ENCODE measurements at regions not wholly inside any gene's neighbourhood (a gene's known extent, or its start where the extent isn't known, plus 50 kb on each side); places are given as distances from the start of the nearest gene placed in this dataset.
"Not testable (repeated sequence)": the region's sequence is repeated elsewhere in the genome, so short reads cannot be mapped to it uniquely, and the experiment has no call there.

DNA sequence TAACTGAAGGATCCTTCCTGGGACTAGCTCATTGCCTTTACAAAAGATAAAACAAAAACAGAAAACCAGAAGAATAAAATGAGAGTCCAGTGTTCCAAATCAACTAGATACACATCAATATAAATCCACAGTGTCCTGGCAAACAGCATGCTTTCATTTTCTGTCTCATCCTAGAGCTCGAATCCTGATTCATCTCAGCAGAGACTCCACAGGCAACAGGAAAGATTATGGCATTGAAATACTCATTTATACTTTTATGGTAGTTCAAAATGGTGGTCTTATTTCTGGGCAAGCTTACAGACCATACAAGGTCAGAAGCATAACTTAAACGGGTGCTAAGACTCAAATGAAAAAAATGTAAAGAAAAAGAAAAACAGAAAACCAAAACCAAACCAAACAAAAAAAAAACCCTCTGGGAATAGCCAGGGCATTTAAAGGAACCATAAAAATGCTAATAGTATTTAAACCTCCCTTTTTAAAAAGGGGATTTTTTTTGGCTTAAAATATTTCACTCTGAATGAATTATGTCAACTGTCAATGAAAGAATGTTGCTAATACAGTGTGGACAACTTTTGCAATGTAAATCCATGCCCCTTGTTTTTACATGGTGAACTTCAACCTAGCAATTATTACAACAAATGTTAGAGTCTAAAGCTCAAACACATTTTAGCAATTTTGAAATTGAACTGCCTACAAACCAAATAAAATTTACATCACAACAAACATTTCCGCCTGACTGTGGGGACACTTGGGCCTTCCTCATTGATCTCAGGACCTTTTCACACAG is 57.9 kb downstream of the GPR101 start:
- DNase-seq, result no peak

DNA sequence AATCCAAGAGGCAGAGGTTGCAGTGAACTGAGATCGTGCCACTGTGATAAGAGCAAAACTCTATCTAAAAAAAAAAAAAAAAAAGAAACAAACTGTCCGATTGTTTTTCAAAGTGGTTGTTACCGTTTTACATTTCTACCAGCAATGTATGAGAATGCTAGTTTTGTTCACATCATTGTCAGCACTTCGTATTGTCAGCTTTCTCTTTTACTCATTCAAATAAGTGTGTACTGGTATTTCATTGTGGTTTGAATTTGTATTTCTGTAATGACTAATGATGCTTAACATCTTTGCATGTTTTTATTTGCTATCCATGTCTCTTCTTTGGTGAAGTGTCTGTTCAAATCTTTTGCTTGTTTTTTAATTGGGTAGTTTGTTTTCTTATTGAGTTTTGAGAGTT is 65.8 kb downstream of the GPR101 start:
- DNase-seq, result no peak

DNA sequence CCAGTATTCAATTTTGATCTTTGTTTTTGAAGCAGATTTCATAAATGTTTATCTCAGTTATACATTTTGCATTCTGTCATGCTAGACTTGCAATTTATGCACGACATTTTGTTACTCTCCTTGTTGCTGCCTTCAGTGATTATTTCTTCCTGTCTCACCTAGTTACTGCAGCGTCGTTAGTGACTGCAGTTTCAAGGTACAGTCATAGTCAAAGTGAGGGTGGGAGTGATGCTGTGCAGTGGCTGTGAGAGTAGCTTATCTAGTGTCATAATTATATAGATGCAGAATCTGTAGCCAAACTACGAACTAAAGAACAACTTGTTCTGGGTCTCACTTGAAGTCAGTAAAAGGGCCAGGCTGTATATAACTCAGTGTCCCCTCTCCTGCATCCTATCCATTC is 69.8 kb downstream of the GPR101 start:
- DNase-seq, result no peak

DNA sequence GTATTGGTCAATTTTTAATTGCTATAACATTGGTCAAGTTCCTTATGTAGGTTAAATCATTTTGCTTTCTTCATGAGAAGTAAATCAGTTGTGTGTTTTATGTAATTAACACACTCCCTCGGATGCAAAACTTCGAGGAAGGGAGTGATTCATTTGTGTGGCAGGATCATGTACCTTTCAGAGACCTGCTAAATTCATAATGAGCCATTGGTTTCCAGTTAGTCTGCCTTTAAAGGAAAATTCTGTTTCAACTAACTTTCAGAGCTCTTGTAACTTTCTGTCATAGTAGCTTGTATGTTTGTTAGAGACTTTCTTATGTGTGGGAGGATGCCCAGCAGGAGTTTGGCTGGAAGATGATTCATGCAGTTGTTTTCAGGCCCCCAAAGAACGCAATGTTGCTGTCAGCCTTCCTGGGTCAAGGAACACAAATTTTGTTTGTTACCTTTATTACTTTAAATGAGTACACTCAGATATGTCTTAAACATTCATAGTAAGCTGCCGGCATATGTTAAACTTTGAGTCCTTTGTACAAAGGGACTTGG is 72.1 kb downstream of the GPR101 start:
- no peak for DNase-seq

DNA sequence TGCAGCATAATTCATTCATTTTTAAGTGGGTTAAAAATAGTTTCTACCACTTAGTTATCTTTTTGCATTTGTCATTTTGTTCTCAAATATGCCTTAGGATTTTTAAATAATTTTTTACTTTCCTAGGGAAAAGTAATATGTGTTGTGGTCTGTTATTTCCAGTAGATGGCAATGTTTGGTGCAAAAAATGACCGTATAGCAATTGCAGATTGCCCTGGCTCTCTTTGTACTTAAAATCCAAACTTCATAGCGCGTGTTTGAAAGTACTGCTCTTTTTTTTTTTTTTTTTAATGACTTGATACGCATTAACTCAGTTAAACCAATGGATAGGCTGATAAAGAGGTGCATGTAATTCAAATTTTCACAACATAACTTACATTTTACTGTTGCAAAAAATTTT is 74.4 kb upstream of the RBMX start:
- DNase-seq, result peak in 1 of 2 experiments; percentile 8

DNA sequence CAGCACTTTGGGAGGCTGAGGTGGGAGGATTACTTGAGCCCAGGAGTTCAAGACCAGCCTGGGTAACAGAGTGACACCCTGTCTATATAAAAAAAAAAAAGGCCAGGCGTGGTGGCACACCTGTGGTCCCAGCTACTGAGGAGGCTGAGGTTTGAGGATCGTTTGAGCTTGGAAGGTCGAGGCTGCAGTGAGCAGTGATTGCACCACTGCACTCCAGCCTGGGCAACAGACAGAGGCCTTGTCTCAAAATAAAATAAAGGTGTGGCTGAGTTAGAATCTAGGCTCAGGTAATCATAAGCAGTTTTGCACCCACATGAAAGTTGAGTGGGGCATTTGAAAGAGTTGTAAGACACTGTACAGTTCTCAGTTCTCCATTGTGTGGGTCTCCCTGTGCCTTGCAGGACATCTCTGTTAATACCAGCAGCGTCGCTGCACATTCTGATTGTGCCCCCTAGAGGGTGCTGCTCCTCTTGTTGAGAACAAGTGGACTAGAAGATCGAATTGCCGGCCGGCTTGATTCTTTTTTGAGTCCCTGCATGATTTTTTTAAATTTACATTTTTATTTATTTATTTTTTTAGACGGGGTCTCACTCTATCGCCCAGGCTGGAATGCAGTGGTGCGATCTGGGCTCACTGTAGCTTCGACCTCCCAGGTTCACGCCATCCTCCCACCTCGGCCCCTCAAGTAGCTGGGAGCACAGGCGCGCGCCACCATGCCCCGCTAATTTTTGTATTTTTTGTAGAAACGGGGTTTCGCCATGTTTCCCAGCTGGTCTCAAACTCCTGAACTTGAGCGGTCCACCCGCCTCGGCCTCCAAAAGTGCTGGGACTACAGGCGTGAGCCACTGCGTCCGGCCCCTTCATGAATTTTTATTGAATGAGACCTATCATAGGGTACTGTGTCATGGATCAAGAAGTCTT is 73.6 kb upstream of the RBMX start:
- DNase-seq, result peak; percentile 54 to 55

DNA sequence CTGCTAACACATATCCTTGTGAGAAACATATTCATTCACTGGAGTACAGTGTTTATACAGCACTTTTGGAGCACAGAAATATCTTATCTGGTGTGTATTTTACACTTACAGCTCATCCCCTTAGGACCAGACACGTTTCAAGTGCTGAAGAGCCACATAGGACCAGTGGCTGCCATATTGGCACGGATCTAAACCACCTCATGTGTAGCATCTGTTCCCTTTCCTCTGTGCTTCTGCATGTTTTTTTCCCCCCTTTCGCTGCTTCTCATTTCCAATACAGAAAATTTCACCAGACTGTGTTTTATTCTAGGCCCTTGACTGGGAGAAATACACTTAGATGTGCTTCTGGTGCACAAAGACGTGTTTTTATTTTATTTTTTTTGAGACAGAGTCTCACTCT is 69.7 kb upstream of the RBMX start:
- DNase-seq, result no peak

DNA sequence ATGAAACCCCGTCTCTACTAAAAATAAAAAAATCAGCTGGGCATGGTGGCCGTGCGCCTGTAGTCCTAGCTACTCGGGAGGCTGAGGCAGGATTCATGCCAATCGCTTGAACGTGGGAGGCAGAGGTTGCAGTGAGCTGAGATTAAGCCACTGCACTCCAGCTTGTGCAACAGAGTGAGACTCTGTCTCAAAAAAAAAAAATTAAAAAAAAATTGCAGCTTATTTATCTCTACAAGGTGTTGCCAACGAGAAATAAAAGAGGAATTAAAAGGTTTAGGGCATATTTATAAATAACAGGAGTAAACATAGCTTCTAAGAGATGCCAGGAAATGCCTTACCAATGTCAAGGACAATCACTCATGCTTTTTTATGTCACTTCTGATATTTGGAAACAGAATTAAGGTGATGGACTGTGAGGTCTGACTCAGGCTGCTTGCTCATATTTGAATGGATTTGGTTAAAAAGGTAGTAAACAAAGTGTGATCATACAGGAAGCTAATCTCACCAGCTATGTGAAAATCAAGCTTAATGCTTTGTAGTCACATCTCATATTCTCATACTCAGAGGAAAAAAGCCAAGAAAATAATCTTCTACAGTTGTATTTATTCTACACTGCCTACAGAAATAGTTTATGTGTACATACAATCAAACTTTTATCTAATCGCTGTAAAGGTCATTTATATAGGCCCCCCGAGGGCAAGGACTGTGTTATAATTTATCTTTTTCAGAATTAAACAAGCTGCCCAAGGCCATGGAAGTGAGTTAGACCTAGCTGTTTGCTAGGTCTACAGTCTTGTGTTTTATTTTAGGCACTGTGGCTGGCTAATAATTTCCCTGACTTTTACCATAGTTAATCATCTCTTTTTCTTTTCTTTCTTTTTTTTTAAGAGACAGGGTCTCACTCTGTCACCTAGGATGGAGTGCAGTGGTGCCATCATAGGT is 61.1 kb upstream of the RBMX start:
- no peak for DNase-seq

DNA sequence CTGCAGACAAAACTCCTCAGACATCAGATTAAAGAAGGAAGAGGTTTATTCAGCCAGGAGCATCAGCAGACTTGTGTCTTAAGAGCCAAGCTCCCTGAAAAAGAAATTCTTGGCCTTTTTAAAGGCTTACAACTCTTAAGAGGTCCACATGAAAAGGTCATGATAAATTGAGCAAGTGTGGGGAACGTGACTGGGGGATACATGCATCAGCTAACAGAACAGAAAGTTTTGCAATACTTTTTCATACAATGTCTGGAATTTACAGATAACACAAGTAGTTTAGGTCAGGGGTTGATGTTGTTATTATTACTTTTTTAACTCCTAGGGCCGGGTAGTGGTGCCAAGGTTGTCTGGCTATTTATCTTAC is 55.6 kb upstream of the RBMX start:
- no peak for DNase-seq

DNA sequence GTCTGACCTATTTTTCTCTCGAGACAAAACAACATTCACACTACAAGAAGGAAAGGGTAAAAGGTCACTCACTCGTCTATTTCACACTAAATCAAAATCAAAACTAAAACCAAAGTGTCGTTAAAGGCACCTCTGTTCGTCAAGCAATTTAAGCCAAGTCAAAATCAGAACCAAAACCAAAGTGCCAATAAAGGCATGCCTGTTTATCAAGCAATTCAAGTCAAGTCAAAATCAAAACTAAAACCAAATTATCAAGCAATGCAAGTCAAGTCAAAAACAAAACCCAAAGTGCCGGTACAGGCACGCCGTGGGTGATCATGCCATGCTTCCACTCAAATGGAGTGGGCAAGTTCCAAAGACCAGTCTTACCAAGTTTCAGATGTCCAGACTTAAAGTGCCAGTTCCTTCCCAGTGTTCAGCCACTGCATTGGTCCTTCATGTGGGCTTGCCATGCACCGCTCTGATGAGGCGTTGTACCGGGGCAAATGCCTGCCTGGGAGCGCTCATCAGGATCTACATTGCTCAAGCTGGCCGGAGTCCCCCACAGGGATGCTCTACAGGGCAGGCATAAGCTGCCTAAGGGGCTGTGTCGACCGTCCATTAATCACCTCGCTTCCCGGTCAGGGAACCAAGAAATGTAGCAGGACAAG is 55.1 kb upstream of the RBMX start:
- DNase-seq, result not testable (repeated sequence)

DNA sequence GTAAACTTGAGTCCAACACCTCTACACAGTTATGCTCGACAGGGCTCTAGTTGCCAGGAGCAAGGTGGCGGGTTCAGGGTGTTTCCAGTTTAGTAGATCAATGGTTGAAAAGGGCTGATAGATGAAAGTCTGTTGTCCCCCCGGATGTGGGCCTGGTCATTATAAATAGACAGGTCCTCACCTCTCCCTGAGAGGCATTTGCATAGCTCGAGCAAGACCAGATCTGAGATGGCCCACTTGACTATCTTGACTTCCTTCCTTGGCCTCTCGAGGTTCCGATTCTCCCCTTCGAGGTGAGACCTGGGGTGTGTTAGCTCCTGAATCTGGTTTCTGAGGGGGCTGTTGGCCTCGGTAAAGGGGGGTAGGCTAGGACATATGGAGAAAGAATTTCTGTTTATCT is 54.1 kb upstream of the RBMX start:
- DNase-seq, result not testable (repeated sequence)

DNA sequence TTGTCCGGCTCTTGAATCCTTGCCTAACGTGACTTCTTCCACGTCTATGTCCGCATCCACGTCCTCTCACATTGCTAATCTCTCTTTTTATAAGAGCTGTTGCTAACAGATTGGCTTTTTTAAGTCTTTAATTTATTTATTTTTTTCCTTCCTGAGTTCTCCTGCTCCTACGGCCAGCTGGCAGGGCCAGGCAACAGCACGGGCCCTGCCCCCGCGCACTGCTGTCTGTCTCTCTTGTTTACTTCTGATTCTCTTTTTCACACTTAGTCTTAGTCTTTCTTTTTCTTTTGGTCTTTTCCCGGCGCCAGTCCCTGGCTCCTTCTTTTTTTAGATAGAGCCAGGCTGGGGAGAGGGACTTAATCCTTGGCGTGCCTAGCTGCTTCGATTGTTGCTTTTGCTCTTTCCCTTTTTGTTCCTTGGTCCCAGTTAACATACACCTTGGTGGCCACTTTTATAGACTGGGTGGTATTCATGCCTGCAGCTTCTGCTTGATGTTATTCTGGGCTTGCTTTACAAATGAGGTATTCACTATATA is 53.2 kb upstream of the RBMX start:
- no peak for DNase-seq

DNA sequence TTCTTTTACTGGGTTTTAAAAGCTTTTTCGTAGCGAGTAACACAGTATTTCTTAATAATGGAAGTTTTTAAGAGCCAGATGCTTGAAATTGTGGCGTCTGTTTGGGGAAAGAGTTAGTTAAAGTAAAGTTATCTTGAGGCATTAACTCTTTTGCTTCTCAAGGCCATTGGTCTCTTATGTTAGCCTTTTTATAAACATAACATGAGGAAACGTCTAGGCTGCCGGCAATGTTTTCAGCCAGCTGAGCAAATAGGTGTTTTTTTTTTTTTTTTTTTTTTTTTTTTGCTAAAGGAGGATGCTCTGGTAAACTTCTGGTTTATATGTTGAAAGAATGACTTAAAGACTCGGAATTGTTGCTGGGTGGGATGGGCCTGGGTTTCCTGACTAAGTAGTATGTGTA is 51.1 kb upstream of the RBMX start:
- DNase-seq, result no peak

Data from NCI-H2081 (cell line).